HEK293T (cell line): ENCODE measurements at regions not wholly inside any gene's neighbourhood (a gene's known extent, or its start where the extent isn't known, plus 50 kb on each side); places are given as distances from the start of the nearest gene placed in this dataset.

Experiments used
- BHLHE40 ChIP-seq: fragments of 450-650 bp; IDR thresholded peaks from 2 replicates; pipeline ENCODE4 v1.6.1; 2016; ENCODE audit warnings: mild to moderate bottlenecking, moderate library complexity, borderline replicate concordance
- CTBP1 ChIP-seq: fragments of 450-650 bp; IDR thresholded peaks from 2 replicates; pipeline ENCODE4 v1.6.1; 2016; ENCODE audit warnings: borderline replicate concordance
- FOXA1 ChIP-seq: fragments of 450-650 bp; IDR thresholded peaks from 2 replicates; pipeline ENCODE4 v1.6.1; 2016; ENCODE audit warnings: mild to moderate bottlenecking
- LEF1 ChIP-seq: fragments of 450-650 bp; IDR thresholded peaks from 2 replicates; pipeline ENCODE4 v1.6.1; 2017; ENCODE audit warnings: mild to moderate bottlenecking, borderline replicate concordance

- TF ChIP-seq FOXA1 (no peak), BHLHE40 (no peak), LEF1 (no peak), CTBP1 (no peak)
These were observed 260.3 kb downstream of the ENC1 start for GRCh38 chr5:74380193-74380592.
